Naive thymus-derived CD4-positive, alpha-beta T cell (primary cell): ENCODE measurements at regions not wholly inside any gene's neighbourhood (a gene's known extent, or its start where the extent isn't known, plus 50 kb on each side); places are given as distances from the start of the nearest gene placed in this dataset.

Source experiments
- ATAC-seq: fragments of 150-1000 bp; cut with Tn5 transposase; 2 replicates; pipeline ENCODE4 v1.10.0; 2021; ENCODE audit warnings: mild to moderate bottlenecking, moderate library complexity
- CTCF ChIA-PET: fragments of 350-600 bp; sonication (Branson Sonifier 250); formaldehyde crosslinking; loops from one replicate; lab custom pipeline; 2021; ENCODE audit warnings: antibody characterized with exemption; lab: Charles Lee
- POLR2A ChIA-PET: fragments of 350-600 bp; sonication (Branson Sonifier 250); formaldehyde crosslinking; loops from one replicate; lab custom pipeline; 2021; ENCODE audit warnings: antibody characterized with exemption, inconsistent platforms; lab: Charles Lee
- DNase-seq, 9 donors: peaks; one replicate each; pipeline versions ENCODE4 v3.0.0 to v3.0.0-alpha.2; 2020 to 2022; ENCODE audit warnings: mixed read lengths in 1 of 9
- H3K27ac ChIP-seq: one replicate; pipeline ENCODE4 v1.7.0; 2013; ENCODE audit warnings: mild to moderate bottlenecking, low read depth, low read length, moderate library complexity
- H3K27me3 ChIP-seq, 2 donors: one replicate each; pipeline ENCODE4 v1.7.0; 2013; ENCODE audit warnings: low read length in 2 of 2, mild to moderate bottlenecking in 2 of 2, moderate library complexity in 2 of 2; ENCODE audit not compliant: control insufficient read depth in 2 of 2, insufficient read depth in 2 of 2
- H3K36me3 ChIP-seq, 3 experiments: 1 replicate in 2 of 3; 2 replicates in 1 of 3; pipeline ENCODE4 v1.7.0; 2013; ENCODE audit warnings: low read length in 3 of 3, mild to moderate bottlenecking in 3 of 3, moderate library complexity in 1 of 3; ENCODE audit not compliant: insufficient read depth in 3 of 3, control insufficient read depth in 2 of 3
- H3K4me1 ChIP-seq, 2 donors: one replicate each; pipeline ENCODE4 v1.7.0; 2013; ENCODE audit warnings: low read length in 2 of 2, mild to moderate bottlenecking in 2 of 2, moderate library complexity in 1 of 2; ENCODE audit not compliant: control insufficient read depth in 2 of 2, insufficient read depth in 2 of 2
- H3K4me3 ChIP-seq: 2 replicates; pipeline ENCODE4 v1.7.0; 2013; ENCODE audit warnings: mild to moderate bottlenecking, low read length
- H3K9me3 ChIP-seq, 3 experiments: 1 replicate in 2 of 3; 2 replicates in 1 of 3; pipeline ENCODE4 v1.7.0; 2013; ENCODE audit warnings: low read length in 3 of 3; ENCODE audit not compliant: control insufficient read depth in 2 of 3
- H3K27ac Mint-ChIP-seq, 9 donors: one replicate each; pipeline ENCODE4 v1.8.0; 2020 to 2022; ENCODE audit warnings: mixed read lengths in 9 of 9, mild to moderate bottlenecking in 8 of 9, moderate library complexity in 5 of 9, inconsistent platforms in 2 of 9
- H3K27me3 Mint-ChIP-seq, 5 donors: one replicate each; pipeline ENCODE4 v1.8.0; 2021 to 2022; ENCODE audit warnings: mixed read lengths in 5 of 5, mild to moderate bottlenecking in 1 of 5
- H3K36me3 Mint-ChIP-seq, 5 donors: one replicate each; pipeline ENCODE4 v1.8.0; 2020 to 2022; ENCODE audit warnings: mixed read lengths in 5 of 5, mild to moderate bottlenecking in 3 of 5, inconsistent platforms in 1 of 5
- H3K4me1 Mint-ChIP-seq, 7 donors: one replicate each; pipeline ENCODE4 v1.8.0; 2020 to 2022; ENCODE audit warnings: mixed read lengths in 7 of 7, mild to moderate bottlenecking in 3 of 7, inconsistent platforms in 1 of 7
- H3K4me3 Mint-ChIP-seq, 10 donors: one replicate each; pipeline ENCODE4 v1.8.0; 2020 to 2022; ENCODE audit warnings: mild to moderate bottlenecking in 10 of 10, mixed read lengths in 10 of 10, moderate library complexity in 6 of 10, inconsistent platforms in 2 of 10
- H3K9me3 Mint-ChIP-seq, 11 donors: one replicate each; pipeline ENCODE4 v1.8.0; 2020 to 2022; ENCODE audit warnings: mixed read lengths in 11 of 11, mild to moderate bottlenecking in 4 of 11, inconsistent platforms in 1 of 11, moderate library complexity in 1 of 11
- intact Hi-C, 2 donors: fragments of 100-400 bp; cut with micrococcal nuclease; formaldehyde crosslinking; loops; one replicate each; pipeline ENCODE4 v1.15.1; 2023

GRCh38 chr3:128555098-128555825, 62.3 kb upstream of the GATA2 start:
- H3K36me3 Mint-ChIP-seq, result peaks cover 0 to 6% (median 0%) of the 10 kb centered on the region in 5 donors
- H3K9me3 Mint-ChIP-seq, result peaks cover 0 to 5% (median 0%) of the 10 kb centered on the region in 11 donors
- H3K4me3 Mint-ChIP-seq, result peak overlapping the region in 5 of 10 donors; percentile 21 to 72 (median 54)
- DNase-seq, result no peak
- no peaks in the 10 kb centered on the region for H3K4me1 ChIP-seq
- ATAC-seq, result peak; percentile 50
- H3K4me1 Mint-ChIP-seq, result peaks cover 5 to 19% (median 14%) of the 10 kb centered on the region in 7 donors
- POLR2A ChIA-PET, result no interaction called here
- H3K27me3 ChIP-seq, result peaks cover 0 to 2% of the 10 kb centered on the region in 2 donors
- H3K27me3 Mint-ChIP-seq, result peaks cover 49 to 81% (median 72%) of the 10 kb centered on the region in 5 donors
- CTCF ChIA-PET, result no interaction called here
- intact Hi-C loops, result no loop called here
- no peaks in the 10 kb centered on the region for H3K36me3 ChIP-seq
- H3K9me3 ChIP-seq, result no peaks in the 10 kb centered on the region
- H3K27ac ChIP-seq, result no peak overlapping the region
- no peak overlapping the region for H3K4me3 ChIP-seq
- no peak overlapping the region for H3K27ac Mint-ChIP-seq

GRCh38 chr3:128554465-128555097, 61.6 kb upstream of the GATA2 start:
- peaks cover 0 to 5% (median 0%) of the 10 kb centered on the region in 11 donors for H3K9me3 Mint-ChIP-seq
- no peak for ATAC-seq
- H3K4me1 ChIP-seq, result no peaks in the 10 kb centered on the region
- POLR2A ChIA-PET, result no interaction called here
- peak overlapping the region in 7 of 10 donors; percentile 7 to 72 (median 25) for H3K4me3 Mint-ChIP-seq
- no peak for DNase-seq
- CTCF ChIA-PET, result no interaction called here
- intact Hi-C loops, result no loop called here
- H3K36me3 Mint-ChIP-seq, result peaks cover 0 to 6% (median 0%) of the 10 kb centered on the region in 5 donors
- no peaks in the 10 kb centered on the region for H3K9me3 ChIP-seq
- no peaks in the 10 kb centered on the region for H3K36me3 ChIP-seq
- no peak overlapping the region for H3K27ac Mint-ChIP-seq
- peaks cover 5 to 16% (median 10%) of the 10 kb centered on the region in 7 donors for H3K4me1 Mint-ChIP-seq
- peaks cover 44 to 79% (median 66%) of the 10 kb centered on the region in 5 donors for H3K27me3 Mint-ChIP-seq
- peaks cover 0 to 2% of the 10 kb centered on the region in 2 donors for H3K27me3 ChIP-seq
- H3K4me3 ChIP-seq, result no peak overlapping the region
- no peak overlapping the region for H3K27ac ChIP-seq

- POLR2A ChIA-PET, result no interaction called here
- Histone ChIP-seq H3K27ac (no peak overlapping the region), H3K36me3 (no peaks in the 10 kb centered on the region), H3K9me3 (no peaks in the 10 kb centered on the region), H3K27me3 (peaks cover 0 to 2% of the 10 kb centered on the region in 2 donors), H3K4me3 (no peak overlapping the region), H3K4me1 (no peaks in the 10 kb centered on the region)
- CTCF ChIA-PET, result no interaction called here
- peaks cover 41 to 74% (median 61%) of the 10 kb centered on the region in 5 donors for H3K27me3 Mint-ChIP-seq
- DNase-seq, result no peak
- H3K36me3 Mint-ChIP-seq, result peaks cover 0 to 6% (median 0%) of the 10 kb centered on the region in 5 donors
- ATAC-seq, result no peak
- peaks cover 0 to 5% (median 0%) of the 10 kb centered on the region in 11 donors for H3K9me3 Mint-ChIP-seq
- intact Hi-C loops, result no loop called here
- H3K4me3 Mint-ChIP-seq, result peak overlapping the region in 3 of 10 donors; percentile 31 to 72 (median 54)
- peaks cover 0 to 12% (median 7%) of the 10 kb centered on the region in 7 donors for H3K4me1 Mint-ChIP-seq
- H3K27ac Mint-ChIP-seq, result no peak overlapping the region
Observed at GRCh38 chr3:128554100-128554464, 61.1 kb upstream of the GATA2 start.

GRCh38 chr3:128553560-128553959, 60.6 kb upstream of the GATA2 start:
- Histone ChIP-seq H3K9me3 (no peaks in the 10 kb centered on the region), H3K4me3 (no peak overlapping the region), H3K27ac (no peak overlapping the region), H3K4me1 (no peaks in the 10 kb centered on the region), H3K27me3 (peaks cover 0 to 2% of the 10 kb centered on the region in 2 donors), H3K36me3 (no peaks in the 10 kb centered on the region)
- Mint-ChIP-seq H3K4me3 (peak overlapping the region in 3 of 10 donors; percentile 31 to 35 (median 32)), H3K36me3 (peaks cover 0 to 6% (median 0%) of the 10 kb centered on the region in 5 donors), H3K27ac (no peak overlapping the region), H3K4me1 (peaks cover 0 to 12% (median 7%) of the 10 kb centered on the region in 7 donors), H3K9me3 (peaks cover 0 to 5% (median 0%) of the 10 kb centered on the region in 11 donors), H3K27me3 (peaks cover 41 to 74% (median 61%) of the 10 kb centered on the region in 5 donors)
- intact Hi-C loops, result no loop called here
- ATAC-seq (no peak), DNase-seq (no peak)
- CTCF ChIA-PET, result no interaction called here
- POLR2A ChIA-PET, result no interaction called here

GRCh38 chr3:128551867-128552266, 58.9 kb upstream of the GATA2 start:
- ChIA-PET CTCF (no interaction called here), POLR2A (no interaction called here)
- Mint-ChIP-seq H3K4me1 (peaks cover 0 to 12% (median 7%) of the 10 kb centered on the region in 7 donors), H3K27me3 (peaks cover 35 to 59% (median 48%) of the 10 kb centered on the region in 5 donors), H3K36me3 (peaks cover 0 to 6% (median 0%) of the 10 kb centered on the region in 5 donors), H3K4me3 (no peak overlapping the region), H3K9me3 (peaks cover 0 to 4% (median 0%) of the 10 kb centered on the region in 11 donors), H3K27ac (no peak overlapping the region)
- Histone ChIP-seq H3K27me3 (peaks cover 0 to 2% of the 10 kb centered on the region in 2 donors), H3K4me1 (no peaks in the 10 kb centered on the region), H3K9me3 (no peaks in the 10 kb centered on the region), H3K4me3 (no peak overlapping the region), H3K27ac (no peak overlapping the region), H3K36me3 (no peaks in the 10 kb centered on the region)
- DNase-seq (no peak), ATAC-seq (no peak)
- intact Hi-C loops, result no loop called here

GRCh38 chr3:128551451-128551850, 58.5 kb upstream of the GATA2 start:
- intact Hi-C loops, result no loop called here
- Histone ChIP-seq H3K36me3 (no peaks in the 10 kb centered on the region), H3K27me3 (peaks cover 0 to 2% of the 10 kb centered on the region in 2 donors), H3K4me1 (no peaks in the 10 kb centered on the region), H3K27ac (no peak overlapping the region), H3K9me3 (no peaks in the 10 kb centered on the region), H3K4me3 (no peak overlapping the region)
- H3K4me1 Mint-ChIP-seq, result peaks cover 0 to 11% (median 5%) of the 10 kb centered on the region in 7 donors
- no peak overlapping the region for H3K27ac Mint-ChIP-seq
- peaks cover 31 to 55% (median 48%) of the 10 kb centered on the region in 5 donors for H3K27me3 Mint-ChIP-seq
- POLR2A ChIA-PET, result no interaction called here
- H3K9me3 Mint-ChIP-seq, result peaks cover 0 to 1% (median 0%) of the 10 kb centered on the region in 11 donors
- no peak overlapping the region for H3K4me3 Mint-ChIP-seq
- peaks cover 0 to 2% (median 0%) of the 10 kb centered on the region in 5 donors for H3K36me3 Mint-ChIP-seq
- ATAC-seq (no peak), DNase-seq (no peak)
- CTCF ChIA-PET, result interaction anchor here (0.6 kb wide), 1 partner anchor 320 kb away, joined by 3 read pairs; no protein-coding TSS in a partner anchor
